ENCODE measurements at regions not wholly inside any gene's neighbourhood (a gene's known extent, or its start where the extent isn't known, plus 50 kb on each side); places are given as distances from the start of the nearest gene placed in this dataset.
"Not testable (repeated sequence)": the region's sequence is repeated elsewhere in the genome, so short reads cannot be mapped to it uniquely, and the experiment has no call there.

DNA sequence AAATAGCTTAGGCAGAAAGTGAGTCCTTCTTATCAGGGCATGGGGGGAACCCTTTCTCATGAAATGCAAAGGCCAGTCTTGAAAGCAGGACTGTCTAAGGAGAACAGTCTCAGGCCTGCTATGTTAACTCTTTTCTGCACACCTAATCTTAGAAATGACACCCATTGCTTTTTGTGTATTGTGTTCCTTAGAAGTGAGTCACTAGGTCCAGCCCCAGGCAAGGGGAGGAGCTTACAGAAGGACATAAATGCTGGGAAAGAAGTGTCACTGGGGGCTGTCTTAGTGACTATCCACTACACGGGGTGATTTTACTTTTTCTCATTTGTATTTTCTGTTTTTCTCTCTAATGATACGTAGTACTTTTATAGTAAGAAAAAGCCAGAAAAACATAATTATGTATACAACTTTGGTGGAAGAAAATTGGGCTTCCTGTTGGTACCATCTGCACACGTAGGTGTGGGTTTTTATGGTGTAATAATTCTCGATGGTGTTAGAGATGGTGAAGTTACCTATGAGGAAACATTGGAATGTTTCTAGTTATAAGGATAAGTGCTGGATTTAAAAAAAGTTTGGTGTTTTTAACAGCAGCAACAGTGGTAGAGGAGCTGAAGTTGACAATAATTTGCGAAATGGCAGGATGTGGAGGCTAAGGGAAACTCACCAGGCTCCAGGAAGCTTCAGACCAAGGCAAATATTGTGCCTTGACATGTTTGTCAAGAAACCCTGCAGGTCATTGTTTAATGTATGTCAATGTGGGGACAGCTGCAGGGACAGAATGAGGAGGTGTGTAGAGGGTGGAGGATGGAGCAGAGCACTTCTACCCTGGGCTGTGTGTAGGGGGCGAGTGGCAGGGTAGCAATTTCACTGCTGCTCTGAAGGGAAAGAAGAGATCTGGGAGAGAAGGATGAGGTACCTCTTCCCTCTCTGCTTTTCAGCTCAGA is 214.9 kb downstream of the KTN1 start:
- no peak for DNase-seq
- H3K27ac ChIP-seq (ENCODE audit: low read length): no peak overlapping the region
- H3K4me1 ChIP-seq (ENCODE audit: insufficient read depth, low read length): no peaks in the 10 kb centered on the region
- no peak overlapping the region for H3K4me2 ChIP-seq (ENCODE audit: insufficient read depth, low read length)
- H3K79me2 ChIP-seq (ENCODE audit: insufficient read depth, low read length): no peaks in the 10 kb centered on the region
- H3K9ac ChIP-seq (ENCODE audit: low read depth, low read length): no peak overlapping the region
- no peaks in the 10 kb centered on the region for H3K27me3 ChIP-seq (ENCODE audit: insufficient read depth, low read length, poor library complexity)
- no peaks in the 10 kb centered on the region for H3K36me3 ChIP-seq (ENCODE audit: insufficient read depth, low read length)
- no peaks in the 10 kb centered on the region for H4K20me1 ChIP-seq (ENCODE audit: insufficient read depth, low read length)
- ATAC-seq (ENCODE audit: insufficient read depth, low read depth): no peak
- no peak overlapping the region for H3K4me3 ChIP-seq (ENCODE audit: low read depth in 1 of 2, low read length in 2 of 2)
- no peak for TF ChIP-seq EZH2 (IDR thresholded peaks at IDR 0.05; ENCODE audit: borderline replicate concordance, low read depth, low read length, severe bottlenecking)
- TF ChIP-seq, protein P1, sequence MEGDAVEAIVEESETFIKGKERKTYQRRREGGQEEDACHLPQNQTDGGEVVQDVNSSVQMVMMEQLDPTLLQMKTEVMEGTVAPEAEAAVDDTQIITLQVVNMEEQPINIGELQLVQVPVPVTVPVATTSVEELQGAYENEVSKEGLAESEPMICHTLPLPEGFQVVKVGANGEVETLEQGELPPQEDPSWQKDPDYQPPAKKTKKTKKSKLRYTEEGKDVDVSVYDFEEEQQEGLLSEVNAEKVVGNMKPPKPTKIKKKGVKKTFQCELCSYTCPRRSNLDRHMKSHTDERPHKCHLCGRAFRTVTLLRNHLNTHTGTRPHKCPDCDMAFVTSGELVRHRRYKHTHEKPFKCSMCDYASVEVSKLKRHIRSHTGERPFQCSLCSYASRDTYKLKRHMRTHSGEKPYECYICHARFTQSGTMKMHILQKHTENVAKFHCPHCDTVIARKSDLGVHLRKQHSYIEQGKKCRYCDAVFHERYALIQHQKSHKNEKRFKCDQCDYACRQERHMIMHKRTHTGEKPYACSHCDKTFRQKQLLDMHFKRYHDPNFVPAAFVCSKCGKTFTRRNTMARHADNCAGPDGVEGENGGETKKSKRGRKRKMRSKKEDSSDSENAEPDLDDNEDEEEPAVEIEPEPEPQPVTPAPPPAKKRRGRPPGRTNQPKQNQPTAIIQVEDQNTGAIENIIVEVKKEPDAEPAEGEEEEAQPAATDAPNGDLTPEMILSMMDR (IDR thresholded peaks at IDR 0.05; ENCODE audit: borderline replicate concordance, extremely low read depth, low read length, poor library complexity, severe bottlenecking): no peak
- no peaks in the 10 kb centered on the region for H3K9me3 ChIP-seq (ENCODE audit: insufficient read depth, low read length, severe bottlenecking)
- no peak overlapping the region for H2AFZ ChIP-seq (ENCODE audit: low read depth, low read length)

DNA sequence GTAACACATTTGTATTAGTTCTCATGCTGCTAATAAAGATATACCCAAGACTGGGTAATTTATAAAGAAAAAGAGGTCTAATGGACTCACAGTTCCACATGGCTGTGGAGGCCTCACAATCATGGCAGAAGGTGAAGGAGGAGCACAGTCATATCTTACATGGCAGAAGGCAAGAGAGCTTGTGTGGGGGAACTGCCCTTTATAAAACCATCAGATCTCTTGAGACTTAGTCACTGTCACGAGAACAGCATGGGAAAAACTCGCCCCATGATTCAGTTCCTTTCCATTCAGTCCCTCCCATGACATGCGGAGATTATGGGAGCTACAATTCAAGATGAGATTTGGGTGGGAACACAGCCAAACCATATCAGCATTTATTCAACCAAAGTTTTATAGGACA is 216.5 kb downstream of the KTN1 start:
- not testable (repeated sequence) for ATAC-seq (ENCODE audit: insufficient read depth, low read depth); H3K27me3 ChIP-seq (ENCODE audit: insufficient read depth, low read length, poor library complexity); H3K36me3 ChIP-seq (ENCODE audit: insufficient read depth, low read length); H3K27ac ChIP-seq (ENCODE audit: low read length); H3K4me1 ChIP-seq (ENCODE audit: insufficient read depth, low read length); H3K4me2 ChIP-seq (ENCODE audit: insufficient read depth, low read length); H3K79me2 ChIP-seq (ENCODE audit: insufficient read depth, low read length); DNase-seq; H3K4me3 ChIP-seq (ENCODE audit: low read depth in 1 of 2, low read length in 2 of 2); H3K9me3 ChIP-seq (ENCODE audit: insufficient read depth, low read length, severe bottlenecking); H2AFZ ChIP-seq (ENCODE audit: low read depth, low read length); H3K9ac ChIP-seq (ENCODE audit: low read depth, low read length); H4K20me1 ChIP-seq (ENCODE audit: insufficient read depth, low read length)

DNA sequence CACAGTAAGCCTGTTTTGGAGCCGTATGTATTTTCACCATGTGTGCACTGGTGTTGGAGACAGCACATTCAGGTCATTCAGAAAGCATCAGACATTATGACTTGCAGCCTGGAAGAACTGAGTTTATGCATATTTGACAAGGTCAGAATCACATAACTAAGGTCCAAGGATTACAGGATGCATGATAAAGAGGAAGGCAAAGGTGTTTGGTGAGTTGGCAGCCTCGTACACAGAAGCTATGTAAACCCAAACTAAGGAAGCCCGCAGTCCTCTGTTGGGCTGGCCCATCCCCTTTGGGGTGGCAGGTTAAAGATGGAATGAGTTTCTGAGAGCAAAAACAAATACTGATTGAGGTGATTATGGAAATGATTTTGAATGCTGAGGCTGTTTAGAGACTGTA is 218.4 kb downstream of the KTN1 start:
- no peak for TF ChIP-seq EZH2 (IDR thresholded peaks at IDR 0.05; ENCODE audit: borderline replicate concordance, low read depth, low read length, severe bottlenecking)
- TF ChIP-seq, protein P1 (IDR thresholded peaks at IDR 0.05; ENCODE audit: borderline replicate concordance, extremely low read depth, low read length, poor library complexity, severe bottlenecking): no peak
- no peaks in the 10 kb centered on the region for H3K27me3 ChIP-seq (ENCODE audit: insufficient read depth, low read length, poor library complexity)
- no peaks in the 10 kb centered on the region for H3K36me3 ChIP-seq (ENCODE audit: insufficient read depth, low read length)
- H3K79me2 ChIP-seq (ENCODE audit: insufficient read depth, low read length): no peaks in the 10 kb centered on the region
- H3K9ac ChIP-seq (ENCODE audit: low read depth, low read length): no peak overlapping the region
- no peaks in the 10 kb centered on the region for H3K9me3 ChIP-seq (ENCODE audit: insufficient read depth, low read length, severe bottlenecking)
- no peak overlapping the region for H3K27ac ChIP-seq (ENCODE audit: low read length)
- H3K4me2 ChIP-seq (ENCODE audit: insufficient read depth, low read length): no peak overlapping the region
- no peak overlapping the region for H2AFZ ChIP-seq (ENCODE audit: low read depth, low read length)
- H4K20me1 ChIP-seq (ENCODE audit: insufficient read depth, low read length): no peaks in the 10 kb centered on the region
- H3K4me1 ChIP-seq (ENCODE audit: insufficient read depth, low read length): no peaks in the 10 kb centered on the region
- H3K4me3 ChIP-seq (ENCODE audit: low read depth in 1 of 2, low read length in 2 of 2): no peak overlapping the region
- ATAC-seq (ENCODE audit: insufficient read depth, low read depth): no peak
- DNase-seq: no peak

DNA sequence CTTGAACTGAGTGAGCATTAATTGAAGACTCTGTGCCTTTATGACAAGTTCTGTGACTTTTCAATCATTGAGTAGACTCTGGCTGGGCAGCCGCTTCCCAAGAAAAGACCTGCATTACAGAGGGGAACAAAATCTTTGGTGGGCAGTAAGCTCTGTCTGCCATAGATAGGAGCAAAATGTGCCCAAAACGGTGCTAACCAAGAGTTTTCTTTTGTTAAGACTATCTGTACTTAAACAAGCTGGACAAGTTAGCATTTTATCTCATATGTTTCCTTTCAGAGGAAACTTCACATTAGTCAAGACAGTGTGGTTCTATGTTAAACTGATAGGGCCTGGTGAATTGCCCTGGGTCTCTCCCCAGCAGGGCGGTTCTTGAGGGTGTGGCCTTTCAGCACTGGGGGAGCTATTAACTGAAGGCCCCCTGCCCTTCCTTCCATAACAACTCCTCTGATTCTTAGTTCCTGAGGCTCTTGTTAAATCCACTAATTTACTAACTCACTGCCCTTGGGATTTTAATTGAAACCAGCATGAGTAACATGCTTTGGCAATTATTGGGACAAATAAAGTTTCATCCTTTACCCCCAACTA is 219.6 kb downstream of the KTN1 start:
- no peaks in the 10 kb centered on the region for H3K79me2 ChIP-seq (ENCODE audit: insufficient read depth, low read length)
- peaks cover 4% of the 10 kb centered on the region; the same call in 1 of the 2 replicates for H3K4me1 ChIP-seq (ENCODE audit: insufficient read depth, low read length)
- ATAC-seq (ENCODE audit: insufficient read depth, low read depth) (no peak), DNase-seq (no peak)
- H3K4me2 ChIP-seq (ENCODE audit: insufficient read depth, low read length): no peak overlapping the region
- H3K9me3 ChIP-seq (ENCODE audit: insufficient read depth, low read length, severe bottlenecking): no peaks in the 10 kb centered on the region
- no peak overlapping the region for H3K9ac ChIP-seq (ENCODE audit: low read depth, low read length)
- no peak overlapping the region for H3K27ac ChIP-seq (ENCODE audit: low read length)
- no peaks in the 10 kb centered on the region for H3K36me3 ChIP-seq (ENCODE audit: insufficient read depth, low read length)
- no peak for TF ChIP-seq EZH2 (IDR thresholded peaks at IDR 0.05; ENCODE audit: borderline replicate concordance, low read depth, low read length, severe bottlenecking)
- TF ChIP-seq, protein P1 (IDR thresholded peaks at IDR 0.05; ENCODE audit: borderline replicate concordance, extremely low read depth, low read length, poor library complexity, severe bottlenecking): no peak
- H3K27me3 ChIP-seq (ENCODE audit: insufficient read depth, low read length, poor library complexity): no peaks in the 10 kb centered on the region
- H3K4me3 ChIP-seq (ENCODE audit: low read depth in 1 of 2, low read length in 2 of 2): no peak overlapping the region
- H2AFZ ChIP-seq (ENCODE audit: low read depth, low read length): no peak overlapping the region
- no peaks in the 10 kb centered on the region for H4K20me1 ChIP-seq (ENCODE audit: insufficient read depth, low read length)

Measured in DND-41 (cell line).